Esophagus squamous epithelium (tissue), 5 donors: ENCODE measurements at regions not wholly inside any gene's neighbourhood (a gene's known extent, or its start where the extent isn't known, plus 50 kb on each side); places are given as distances from the start of the nearest gene placed in this dataset.

Experiments used
- DNase-seq: peaks from one replicate; lab custom pipeline; 2025; lab: John Stamatoyannopoulos, UW
- H3K27ac ChIP-seq, 4 donors: fragments of 200-600 bp; sonication (generic); one replicate each; pipeline ENCODE4 v1.5.1; 2016 to 2019; ENCODE audit warnings: mild to moderate bottlenecking in 1 of 4
- H3K27me3 ChIP-seq, 4 donors: fragments of 200-600 bp; sonication (generic); 1 replicate in 3 of 4; 2 replicates in 1 of 4; pipeline versions ENCODE4 v1.5.1 to v1.6.0; 2017 to 2021; ENCODE audit warnings: antibody characterized with exemption in 1 of 4
- H3K36me3 ChIP-seq, 3 donors: fragments of 200-600 bp; sonication (generic); one replicate each; pipeline ENCODE4 v1.5.1; 2016 to 2019
- H3K4me1 ChIP-seq, 3 donors: fragments of 200-600 bp; sonication (generic); one replicate each; pipeline ENCODE4 v1.5.1; 2017 to 2019
- H3K4me3 ChIP-seq, 4 donors: fragments of 200-600 bp; sonication (generic); 1 replicate in 3 of 4; 2 replicates in 1 of 4; pipeline ENCODE4 v1.5.1; 2016 to 2019; ENCODE audit warnings: mild to moderate bottlenecking in 2 of 4, moderate library complexity in 1 of 4
- H3K9me3 ChIP-seq, 3 donors: fragments of 200-600 bp; sonication (generic); one replicate each; pipeline ENCODE4 v1.5.1; 2016 to 2019
- POLR2A ChIP-seq, 4 donors: fragments of 450-650 bp; IDR thresholded peaks; one replicate each; pipeline ENCODE4 v1.6.1; 2017; ENCODE audit warnings: antibody characterized with exemption in 4 of 4, mild to moderate bottlenecking in 4 of 4, moderate library complexity in 3 of 4
- WGBS, 2 donors: methylation state at CpG; one replicate each; pipeline ENCODE4 v1.1.5; 2018; 5-methylcytosine and 5-hydroxymethylcytosine counted together
- intact Hi-C: fragments of 100-400 bp; cut with DNase I; formaldehyde crosslinking; loops from one replicate; pipeline ENCODE4 v1.15.0; 2022
- TF ChIP-seq, protein P1 (sequence below), 6 experiments: fragments of 450-650 bp in 4 of 6; fragments of 200-600 bp in 2 of 6; sonication (generic) in 2 of 6; IDR thresholded peaks; one replicate each; pipeline ENCODE4 v1.5.1; 2016 to 2019; ENCODE audit warnings: antibody characterized with exemption in 6 of 6, mild to moderate bottlenecking in 4 of 6, moderate library complexity in 4 of 6
- donor health status: DM: yes; HTN: yes; CAD: no.

DNA sequence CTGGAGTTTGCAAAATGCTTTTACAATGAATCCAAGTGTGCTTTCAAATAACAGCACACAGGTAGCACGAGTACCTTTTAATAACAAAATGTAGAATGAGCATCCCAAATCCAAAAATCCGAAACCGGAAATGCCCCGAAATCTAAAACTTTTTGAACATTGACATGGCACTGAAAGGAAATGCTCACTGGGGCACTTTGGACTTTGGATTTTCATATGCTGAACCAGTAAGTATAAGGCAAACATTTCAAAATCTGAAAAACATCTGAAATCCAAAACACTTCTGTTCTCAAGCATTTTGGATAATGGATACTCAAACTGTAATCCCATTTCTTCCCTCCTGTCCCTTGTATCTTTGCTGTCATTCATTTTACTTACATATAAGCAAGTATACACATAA is 50.1 kb downstream of the GCNT4 start:
- Histone ChIP-seq H3K36me3 (no peaks in the 10 kb centered on the region), H3K27ac (no peak overlapping the region), H3K27me3 (no peaks in the 10 kb centered on the region), H3K4me3 (no peak overlapping the region), H3K9me3 (peaks cover 0 to 10% (median 0%) of the 10 kb centered on the region in 3 donors), H3K4me1 (no peaks in the 10 kb centered on the region)
- 85 to 92% methylated on average over 4 of the region's 4 CpGs for WGBS, 2 donors
- intact Hi-C loops: no loop called here
- no peak for DNase-seq
- TF ChIP-seq, protein P1, sequence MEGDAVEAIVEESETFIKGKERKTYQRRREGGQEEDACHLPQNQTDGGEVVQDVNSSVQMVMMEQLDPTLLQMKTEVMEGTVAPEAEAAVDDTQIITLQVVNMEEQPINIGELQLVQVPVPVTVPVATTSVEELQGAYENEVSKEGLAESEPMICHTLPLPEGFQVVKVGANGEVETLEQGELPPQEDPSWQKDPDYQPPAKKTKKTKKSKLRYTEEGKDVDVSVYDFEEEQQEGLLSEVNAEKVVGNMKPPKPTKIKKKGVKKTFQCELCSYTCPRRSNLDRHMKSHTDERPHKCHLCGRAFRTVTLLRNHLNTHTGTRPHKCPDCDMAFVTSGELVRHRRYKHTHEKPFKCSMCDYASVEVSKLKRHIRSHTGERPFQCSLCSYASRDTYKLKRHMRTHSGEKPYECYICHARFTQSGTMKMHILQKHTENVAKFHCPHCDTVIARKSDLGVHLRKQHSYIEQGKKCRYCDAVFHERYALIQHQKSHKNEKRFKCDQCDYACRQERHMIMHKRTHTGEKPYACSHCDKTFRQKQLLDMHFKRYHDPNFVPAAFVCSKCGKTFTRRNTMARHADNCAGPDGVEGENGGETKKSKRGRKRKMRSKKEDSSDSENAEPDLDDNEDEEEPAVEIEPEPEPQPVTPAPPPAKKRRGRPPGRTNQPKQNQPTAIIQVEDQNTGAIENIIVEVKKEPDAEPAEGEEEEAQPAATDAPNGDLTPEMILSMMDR (IDR thresholded peaks at IDR 0.05): no peak
- no peak for TF ChIP-seq POLR2A (IDR thresholded peaks at IDR 0.05)

DNA sequence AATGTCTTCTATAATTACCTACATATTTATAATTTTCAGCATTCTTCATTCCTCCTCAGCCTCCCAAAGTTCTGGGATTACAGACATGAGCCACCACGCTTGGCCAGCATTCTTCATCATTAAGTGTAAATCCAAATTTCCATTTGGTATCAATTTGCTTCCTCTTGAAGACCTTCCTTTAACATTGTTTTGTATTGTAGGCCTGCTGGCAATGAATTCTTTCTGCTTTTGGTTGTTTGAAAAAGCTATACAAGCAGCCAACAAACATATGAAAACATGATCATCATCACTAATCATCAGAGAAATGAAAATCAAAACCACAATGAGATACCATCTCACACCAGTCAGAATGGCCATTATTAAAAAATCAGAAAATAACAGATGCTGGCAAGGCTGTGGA is 56.4 kb downstream of the GCNT4 start:
- Histone ChIP-seq H3K4me3 (no peak overlapping the region), H3K9me3 (no peaks in the 10 kb centered on the region), H3K36me3 (no peaks in the 10 kb centered on the region), H3K4me1 (no peaks in the 10 kb centered on the region), H3K27ac (no peak overlapping the region), H3K27me3 (no peaks in the 10 kb centered on the region)
- intact Hi-C loops: no loop called here
- TF ChIP-seq POLR2A (IDR thresholded peaks at IDR 0.05): no peak
- TF ChIP-seq, protein P1 (IDR thresholded peaks at IDR 0.05): no peak
- no peak for DNase-seq
- WGBS, 2 donors: 55 to 80% methylated on average over 1 of the region's 1 CpG

- intact Hi-C loops: no loop called here
- Histone ChIP-seq H3K27ac (no peak overlapping the region), H3K36me3 (no peaks in the 10 kb centered on the region), H3K9me3 (no peaks in the 10 kb centered on the region), H3K4me1 (no peaks in the 10 kb centered on the region), H3K4me3 (no peak overlapping the region), H3K27me3 (no peaks in the 10 kb centered on the region)
- WGBS, 2 donors: 32 to 65% methylated on average over 2 of the region's 2 CpGs
- DNase-seq: no peak
- TF ChIP-seq POLR2A (IDR thresholded peaks at IDR 0.05): no peak
These were observed 57.5 kb downstream of the GCNT4 start for GRCh38 chr5:74994826-74995225.

DNA sequence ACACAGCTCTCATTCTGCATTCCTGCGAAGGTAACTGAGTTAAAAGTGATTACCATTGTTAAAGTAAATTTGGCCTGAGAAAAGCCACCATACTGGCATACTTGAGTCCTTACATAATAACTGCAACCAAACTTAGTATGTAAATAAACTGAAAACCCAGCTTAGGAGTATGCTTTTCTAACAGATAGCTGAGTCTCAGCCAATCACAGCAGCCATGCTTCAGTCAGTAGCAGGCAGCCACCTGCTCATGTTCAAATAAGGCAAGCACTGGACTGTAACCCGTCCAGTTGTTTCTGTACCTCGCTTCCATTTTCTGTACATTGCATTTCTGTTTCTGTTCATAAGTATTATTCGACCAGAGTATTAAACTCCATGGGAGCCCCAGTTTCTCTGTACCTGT is 58.6 kb downstream of the GCNT4 start:
- H3K36me3 ChIP-seq: no peaks in the 10 kb centered on the region
- H3K27me3 ChIP-seq: no peaks in the 10 kb centered on the region
- TF ChIP-seq, protein P1 (IDR thresholded peaks at IDR 0.05): no peak
- DNase-seq: no peak
- 70 to 84% methylated on average over 4 of the region's 4 CpGs for WGBS, 2 donors
- intact Hi-C loops: no loop called here
- no peaks in the 10 kb centered on the region for H3K9me3 ChIP-seq
- H3K4me1 ChIP-seq: no peaks in the 10 kb centered on the region
- H3K27ac ChIP-seq: no peak overlapping the region
- no peak overlapping the region for H3K4me3 ChIP-seq

DNA sequence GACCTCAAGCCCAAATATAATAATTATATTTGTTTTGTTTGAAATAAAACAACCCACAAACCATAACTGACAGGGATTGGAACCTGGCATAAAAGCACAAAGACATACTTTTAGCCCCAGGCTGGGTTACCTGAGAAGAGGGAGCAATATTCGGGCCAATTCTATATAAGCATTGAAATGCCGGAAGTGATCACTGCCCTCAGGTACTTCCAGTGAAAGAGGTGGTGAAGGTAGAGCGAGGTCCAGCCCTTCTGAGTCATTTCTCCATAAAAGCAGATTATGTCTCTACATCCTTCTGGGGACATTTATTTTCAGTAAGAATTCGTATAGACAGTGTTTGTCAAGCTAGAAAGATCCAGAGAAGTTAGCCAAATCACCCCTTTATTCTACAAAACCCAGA is 59.6 kb downstream of the GCNT4 start:
- no peaks in the 10 kb centered on the region for H3K36me3 ChIP-seq
- intact Hi-C loops: no loop called here

More for the DNA sequence above, 59.6 kb downstream of the GCNT4 start:
- no peak for DNase-seq
- 45 to 52% methylated on average over 4 of the region's 4 CpGs for WGBS, 2 donors
- no peaks in the 10 kb centered on the region for H3K9me3 ChIP-seq
- no peaks in the 10 kb centered on the region for H3K4me1 ChIP-seq
- H3K27me3 ChIP-seq: no peaks in the 10 kb centered on the region
- no peak overlapping the region for H3K4me3 ChIP-seq
- TF ChIP-seq, protein P1 (IDR thresholded peaks at IDR 0.05): no peak
- no peak for TF ChIP-seq POLR2A (IDR thresholded peaks at IDR 0.05)
- no peak overlapping the region for H3K27ac ChIP-seq
